GM13976 (cell line): ENCODE measurements at regions not wholly inside any gene's neighbourhood (a gene's known extent, or its start where the extent isn't known, plus 50 kb on each side); places are given as distances from the start of the nearest gene placed in this dataset.

Experiments
- DNase-seq: peaks from one replicate; pipeline ENCODE4 v3.0.0; 2012; ENCODE audit warnings: low spot score
- in situ Hi-C: fragments of 300-500 bp; cut with MboI; formaldehyde crosslinking; loops from one replicate; pipeline ENCODE4 v1.12.0; 2022; ENCODE audit warnings: low sequenced_read_pairs, mixed read lengths, inconsistent platforms; ENCODE audit not compliant: unreplicated experiment
- TF ChIP-seq, protein P1 (sequence below): IDR thresholded peaks from 2 replicates; pipeline ENCODE4 v1.5.1; 2012; ENCODE audit warnings: borderline replicate concordance, mild to moderate bottlenecking; ENCODE audit not compliant: insufficient read depth; ENCODE audit errors: extremely low read depth, missing control alignments, control extremely low read depth

GRCh38 chr2:63791387-63791786, 50.3 kb upstream of the UGP2 start:
- no peak for DNase-seq
- TF ChIP-seq, protein P1, sequence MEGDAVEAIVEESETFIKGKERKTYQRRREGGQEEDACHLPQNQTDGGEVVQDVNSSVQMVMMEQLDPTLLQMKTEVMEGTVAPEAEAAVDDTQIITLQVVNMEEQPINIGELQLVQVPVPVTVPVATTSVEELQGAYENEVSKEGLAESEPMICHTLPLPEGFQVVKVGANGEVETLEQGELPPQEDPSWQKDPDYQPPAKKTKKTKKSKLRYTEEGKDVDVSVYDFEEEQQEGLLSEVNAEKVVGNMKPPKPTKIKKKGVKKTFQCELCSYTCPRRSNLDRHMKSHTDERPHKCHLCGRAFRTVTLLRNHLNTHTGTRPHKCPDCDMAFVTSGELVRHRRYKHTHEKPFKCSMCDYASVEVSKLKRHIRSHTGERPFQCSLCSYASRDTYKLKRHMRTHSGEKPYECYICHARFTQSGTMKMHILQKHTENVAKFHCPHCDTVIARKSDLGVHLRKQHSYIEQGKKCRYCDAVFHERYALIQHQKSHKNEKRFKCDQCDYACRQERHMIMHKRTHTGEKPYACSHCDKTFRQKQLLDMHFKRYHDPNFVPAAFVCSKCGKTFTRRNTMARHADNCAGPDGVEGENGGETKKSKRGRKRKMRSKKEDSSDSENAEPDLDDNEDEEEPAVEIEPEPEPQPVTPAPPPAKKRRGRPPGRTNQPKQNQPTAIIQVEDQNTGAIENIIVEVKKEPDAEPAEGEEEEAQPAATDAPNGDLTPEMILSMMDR = no peak
- in situ Hi-C loops = no loop called here
